Neural cell (in vitro differentiated cells): ENCODE measurements at regions not wholly inside any gene's neighbourhood (a gene's known extent, or its start where the extent isn't known, plus 50 kb on each side); places are given as distances from the start of the nearest gene placed in this dataset.

Source experiments
- H2AFZ ChIP-seq: fragments of 200-600, 300-800 bp; sonication (generic), shearing (Covaris generic); 2 replicates; pipeline ENCODE4 v1.6.0; 2014; ENCODE audit warnings: low read depth, mild to moderate bottlenecking, antibody characterized with exemption, low read length, moderate library complexity
- H3F3A ChIP-seq: fragments of 200-600 bp; shearing (Covaris generic); 2 replicates; pipeline ENCODE4 v1.6.1; 2016; ENCODE audit warnings: mild to moderate bottlenecking, moderate library complexity, mixed read lengths, antibody characterized with exemption, low read length; ENCODE audit not compliant: insufficient read depth, poor library complexity, severe bottlenecking
- H3K27ac ChIP-seq: fragments of 200-600, 300-800 bp; sonication (generic), shearing (Covaris generic); 2 replicates; pipeline ENCODE4 v1.5.1; 2014; ENCODE audit warnings: mild to moderate bottlenecking, low read length, moderate library complexity
- H3K27me3 ChIP-seq: fragments of 300-800, 200-600 bp; sonication (generic), shearing (Covaris generic); 2 replicates; pipeline ENCODE4 v1.6.0; 2014; ENCODE audit warnings: mild to moderate bottlenecking, low read depth, low read length, moderate library complexity; ENCODE audit not compliant: insufficient read depth
- H3K36me3 ChIP-seq: fragments of 300-800, 200-600 bp; sonication (generic), shearing (Covaris generic); 2 replicates; pipeline ENCODE4 v1.5.1; 2014; ENCODE audit warnings: mild to moderate bottlenecking, antibody characterized with exemption, low read length, moderate library complexity; ENCODE audit not compliant: insufficient read depth
- H3K4me2 ChIP-seq: fragments of 300-800, 200-600 bp; sonication (generic), shearing (Covaris generic); 2 replicates; pipeline ENCODE4 v1.6.0; 2014; ENCODE audit warnings: mild to moderate bottlenecking, low read length
- H3K4me3 ChIP-seq: fragments of 300-800, 200-600 bp; sonication (generic), shearing (Covaris generic); 2 replicates; pipeline ENCODE4 v1.5.1; 2014; ENCODE audit warnings: mild to moderate bottlenecking, low read length, moderate library complexity
- H3K79me2 ChIP-seq: fragments of 200-600 bp; shearing (Covaris generic); replicated peaks from 2 replicates; pipeline ENCODE4 v1.6.0; 2014; ENCODE audit warnings: mild to moderate bottlenecking, low read length, moderate library complexity; ENCODE audit not compliant: insufficient read depth
- H3K9ac ChIP-seq: fragments of 300-800, 200-600 bp; sonication (generic), shearing (Covaris generic); 2 replicates; pipeline ENCODE4 v1.6.1; 2016; ENCODE audit warnings: mild to moderate bottlenecking, low read length, mixed read lengths
- H3K9me2 ChIP-seq: fragments of 200-600 bp; shearing (Covaris generic); 2 replicates; pipeline ENCODE4 v1.6.1; 2016; ENCODE audit warnings: mild to moderate bottlenecking, low read length, mixed read lengths; ENCODE audit not compliant: insufficient read depth
- H3K9me3 ChIP-seq: fragments of 200-600, 300-800 bp; sonication (generic), shearing (Covaris generic); 2 replicates; pipeline ENCODE4 v1.6.1; 2016; ENCODE audit warnings: mild to moderate bottlenecking, mixed run types, low read length, moderate library complexity, mixed read lengths
- H4K20me1 ChIP-seq: fragments of 200-600 bp; shearing (Covaris generic); 2 replicates; pipeline ENCODE4 v1.6.1; 2016; ENCODE audit warnings: mild to moderate bottlenecking, mixed run types; ENCODE audit not compliant: insufficient read depth
- CTCF ChIP-seq: fragments of 450-650 bp; IDR thresholded peaks from 2 replicates; pipeline ENCODE4 v1.5.1; 2014; ENCODE audit warnings: antibody characterized with exemption, mild to moderate bottlenecking, moderate library complexity; ENCODE audit not compliant: poor library complexity, severe bottlenecking
- EP300 ChIP-seq: fragments of 450-650 bp; conservative IDR thresholded peaks from 2 replicates; pipeline ENCODE4 v1.6.1; 2014; ENCODE audit warnings: antibody characterized with exemption, mild to moderate bottlenecking, moderate library complexity; ENCODE audit not compliant: poor library complexity, severe bottlenecking
- EZH2 ChIP-seq: fragments of 200-600, 300-800 bp; shearing (Covaris generic), sonication (generic); IDR thresholded peaks from 2 replicates; pipeline ENCODE4 v1.6.1; 2014; ENCODE audit warnings: antibody characterized with exemption, low read length, borderline replicate concordance, mild to moderate bottlenecking; ENCODE audit not compliant: insufficient read depth, poor library complexity, severe bottlenecking
- MXI1 ChIP-seq: fragments of 450-650 bp; conservative IDR thresholded peaks from 2 replicates; pipeline ENCODE4 v1.6.1; 2014; ENCODE audit warnings: antibody characterized with exemption, mild to moderate bottlenecking; ENCODE audit not compliant: poor library complexity, severe bottlenecking
- POLR2AphosphoS5 ChIP-seq: IDR thresholded peaks from 2 replicates; pipeline ENCODE4 v1.6.1; 2012
- RAD21 ChIP-seq: fragments of 450-650 bp; conservative IDR thresholded peaks from 2 replicates; pipeline ENCODE4 v1.6.1; 2014; ENCODE audit warnings: antibody characterized with exemption, mild to moderate bottlenecking, moderate library complexity
- REST ChIP-seq: IDR thresholded peaks from 2 replicates; pipeline ENCODE4 v1.6.1; 2012; ENCODE audit warnings: borderline replicate concordance
- SMC3 ChIP-seq: fragments of 450-650 bp; conservative IDR thresholded peaks from 2 replicates; pipeline ENCODE4 v1.6.1; 2014; ENCODE audit warnings: antibody characterized with exemption, mild to moderate bottlenecking, moderate library complexity; ENCODE audit not compliant: poor library complexity
- TAF1 ChIP-seq: IDR thresholded peaks from 2 replicates; pipeline ENCODE4 v1.6.1; 2012; ENCODE audit warnings: low read depth

GRCh38 chr9:38286357-38286756, 106.1 kb upstream of the ALDH1B1 start:
- Histone ChIP-seq H2AFZ (no peak overlapping the region), H3K9me2 (no peaks in the 10 kb centered on the region), H3K9ac (no peak overlapping the region), H3K9me3 (no peaks in the 10 kb centered on the region), H3K4me2 (no peak overlapping the region), H3K27me3 (no peaks in the 10 kb centered on the region), H3K36me3 (no peaks in the 10 kb centered on the region), H3K27ac (no peak overlapping the region), H3K4me3 (no peak overlapping the region), H3F3A (peaks cover 4% of the 10 kb centered on the region), H3K79me2 (no peaks in the 10 kb centered on the region), H4K20me1 (no peaks in the 10 kb centered on the region)
- no peak for TF ChIP-seq MXI1
- TF ChIP-seq TAF1: no peak
- TF ChIP-seq EP300: no peak
- TF ChIP-seq REST: no peak
- TF ChIP-seq POLR2AphosphoS5: no peak
- no peak for TF ChIP-seq CTCF
- no peak for TF ChIP-seq EZH2
- no peak for TF ChIP-seq RAD21
- no peak for TF ChIP-seq SMC3

- no peaks in the 10 kb centered on the region for H3K9me3 ChIP-seq
- H3K9me2 ChIP-seq: no peaks in the 10 kb centered on the region
- peak overlapping the region; percentile 25 for H3K9ac ChIP-seq
- H3K4me3 ChIP-seq: peak overlapping the region; percentile 38
- H3F3A ChIP-seq: peaks cover 4% of the 10 kb centered on the region
- H2AFZ ChIP-seq: peak overlapping the region; percentile 11
- no peak for TF ChIP-seq RAD21
- H3K27me3 ChIP-seq: no peaks in the 10 kb centered on the region
- H3K36me3 ChIP-seq: no peaks in the 10 kb centered on the region
- H3K79me2 ChIP-seq: no peaks in the 10 kb centered on the region
- H3K4me2 ChIP-seq: no peak overlapping the region
- H3K27ac ChIP-seq: peak overlapping the region; percentile 49
- H4K20me1 ChIP-seq: no peaks in the 10 kb centered on the region
Observed at GRCh38 chr9:38285236-38285635, 107.3 kb upstream of the ALDH1B1 start.

- no peaks in the 10 kb centered on the region for H3K9me2 ChIP-seq
- peak overlapping the region; percentile 25 for H3K9ac ChIP-seq
- H3K36me3 ChIP-seq: no peaks in the 10 kb centered on the region
- no peaks in the 10 kb centered on the region for H3K9me3 ChIP-seq
- no peaks in the 10 kb centered on the region for H3K79me2 ChIP-seq
- peak overlapping the region; percentile 38 for H3K4me3 ChIP-seq
- H3K27me3 ChIP-seq: no peaks in the 10 kb centered on the region
- H3K27ac ChIP-seq: peak overlapping the region; percentile 49
- H2AFZ ChIP-seq: peak overlapping the region; percentile 11
- H4K20me1 ChIP-seq: no peaks in the 10 kb centered on the region
- H3K4me2 ChIP-seq: no peak overlapping the region
- no peak for TF ChIP-seq MXI1
- no peak for TF ChIP-seq CTCF
- TF ChIP-seq TAF1: no peak
- TF ChIP-seq REST: peak; percentile 24
- TF ChIP-seq SMC3: no peak
- no peak for TF ChIP-seq EZH2
- TF ChIP-seq POLR2AphosphoS5: peak; percentile 23
- peaks cover 4% of the 10 kb centered on the region for H3F3A ChIP-seq
Observed at GRCh38 chr9:38284588-38285051, 107.9 kb upstream of the ALDH1B1 start.
